Thyroid gland (tissue), 4 donors: ENCODE measurements at regions not wholly inside any gene's neighbourhood (a gene's known extent, or its start where the extent isn't known, plus 50 kb on each side); places are given as distances from the start of the nearest gene placed in this dataset.
A peak's percentile ranks its signal among the peaks of the same experiment; 100 is the strongest.

Experiments used
- DNase-seq, 2 donors: peaks; one replicate each; pipeline ENCODE4 v3.0.0-alpha.2; 2019
- H3K27ac ChIP-seq, 3 donors: fragments of 200-600 bp; sonication (generic); 1 replicate in 2 of 3; 2 replicates in 1 of 3; pipeline ENCODE4 v1.5.1; 2016 to 2019; ENCODE audit warnings: mild to moderate bottlenecking in 1 of 3, moderate library complexity in 1 of 3
- H3K27me3 ChIP-seq: fragments of 200-600 bp; sonication (generic); one replicate; pipeline ENCODE4 v1.5.1; 2019
- H3K36me3 ChIP-seq, 2 donors: fragments of 200-600 bp; sonication (generic); one replicate each; pipeline ENCODE4 v1.5.1; 2016 to 2019
- H3K4me1 ChIP-seq, 2 donors: fragments of 200-600 bp; sonication (generic); one replicate each; pipeline ENCODE4 v1.5.1; 2017 to 2019
- H3K4me3 ChIP-seq, 3 donors: fragments of 200-600 bp; sonication (generic); replicated peaks in 1 of 3; 1 replicate in 2 of 3; 2 replicates in 1 of 3; pipeline ENCODE4 v1.5.1; 2016; ENCODE audit warnings: mild to moderate bottlenecking in 1 of 3
- H3K9me3 ChIP-seq: fragments of 200-600 bp; sonication (generic); one replicate; pipeline ENCODE4 v1.5.1; 2017
- CTCF ChIP-seq, 6 experiments: fragments of 200-600 bp in 3 of 6; fragments of 450-650 bp in 3 of 6; sonication (generic) in 3 of 6; IDR thresholded peaks; one replicate each; pipeline ENCODE4 v1.5.1; 2016 to 2019; ENCODE audit warnings: antibody characterized with exemption in 6 of 6, mild to moderate bottlenecking in 2 of 6, inconsistent platforms in 1 of 6, moderate library complexity in 1 of 6
- POLR2A ChIP-seq, 2 donors: fragments of 450-650 bp; IDR thresholded peaks; one replicate each; pipeline ENCODE4 v1.6.1; 2017; ENCODE audit warnings: antibody characterized with exemption in 2 of 2, mild to moderate bottlenecking in 2 of 2, moderate library complexity in 1 of 2
- WGBS, 2 donors: methylation state at CpG; one replicate each; pipeline ENCODE4 v1.1.5; 2017; 5-methylcytosine and 5-hydroxymethylcytosine counted together
- intact Hi-C: fragments of 100-400 bp; cut with DNase I; formaldehyde crosslinking; loops from one replicate; pipeline ENCODE4 v1.15.1; 2023

- Histone ChIP-seq H3K4me1 (no peaks in the 10 kb centered on the region), H3K4me3 (no peak overlapping the region), H3K27ac (no peak overlapping the region), H3K9me3 (no peaks in the 10 kb centered on the region), H3K36me3 (no peaks in the 10 kb centered on the region), H3K27me3 (no peaks in the 10 kb centered on the region)
- intact Hi-C loops, result no loop called here
- no peak for TF ChIP-seq CTCF (IDR thresholded peaks at IDR 0.05)
- no peak for TF ChIP-seq POLR2A (IDR thresholded peaks at IDR 0.05)
- DNase-seq, result no peak
These were observed 56.0 kb upstream of the CTTNBP2 start for GRCh38 chr7:117929237-117929636.

- H3K9me3 ChIP-seq, result no peaks in the 10 kb centered on the region
- no peak overlapping the region for H3K27ac ChIP-seq
- intact Hi-C loops, result no loop called here
- no peak overlapping the region for H3K4me3 ChIP-seq
- WGBS, 2 donors, result 83 to 85% methylated on average over 5 of the region's 5 CpGs
- H3K4me1 ChIP-seq, result no peaks in the 10 kb centered on the region
- H3K36me3 ChIP-seq, result no peaks in the 10 kb centered on the region
- no peak for DNase-seq
- TF ChIP-seq POLR2A (IDR thresholded peaks at IDR 0.05) (no peak), CTCF (IDR thresholded peaks at IDR 0.05) (peak in 1 of 6 experiments; percentile 5)
- H3K27me3 ChIP-seq, result no peaks in the 10 kb centered on the region
These were observed 58.1 kb upstream of the CTTNBP2 start for GRCh38 chr7:117931314-117931713.

GRCh38 chr7:117937049-117937752 is 64.0 kb upstream of the CTTNBP2 start:
- no peak for DNase-seq
- H3K27ac ChIP-seq, result no peak overlapping the region
- no peak for TF ChIP-seq POLR2A (IDR thresholded peaks at IDR 0.05)
- no peak for TF ChIP-seq CTCF (IDR thresholded peaks at IDR 0.05)
- no peaks in the 10 kb centered on the region for H3K9me3 ChIP-seq
- intact Hi-C loops, result no loop called here
- no peaks in the 10 kb centered on the region for H3K36me3 ChIP-seq
- H3K4me1 ChIP-seq, result no peaks in the 10 kb centered on the region
- WGBS, 2 donors, result 83 to 85% methylated on average over 7 of the region's 7 CpGs
- no peaks in the 10 kb centered on the region for H3K27me3 ChIP-seq
- no peak overlapping the region for H3K4me3 ChIP-seq

- DNase-seq, result no peak
- no peaks in the 10 kb centered on the region for H3K27me3 ChIP-seq
- H3K4me3 ChIP-seq, result no peak overlapping the region
- no peaks in the 10 kb centered on the region for H3K36me3 ChIP-seq
- TF ChIP-seq POLR2A (IDR thresholded peaks at IDR 0.05) (no peak), CTCF (IDR thresholded peaks at IDR 0.05) (no peak)
- no peak overlapping the region for H3K27ac ChIP-seq
- 80 to 89% methylated on average over 2 of the region's 2 CpGs for WGBS, 2 donors
- no peaks in the 10 kb centered on the region for H3K4me1 ChIP-seq
- H3K9me3 ChIP-seq, result no peaks in the 10 kb centered on the region
- intact Hi-C loops, result no loop called here
These were observed 64.7 kb upstream of the CTTNBP2 start for GRCh38 chr7:117937753-117938483.

- 74 to 89% methylated on average over 4 of the region's 4 CpGs for WGBS, 2 donors
- Histone ChIP-seq H3K4me3 (no peak overlapping the region), H3K4me1 (peaks cover under 1 to 2% of the 10 kb centered on the region in 2 donors), H3K27ac (no peak overlapping the region), H3K27me3 (no peaks in the 10 kb centered on the region), H3K36me3 (no peaks in the 10 kb centered on the region), H3K9me3 (no peaks in the 10 kb centered on the region)
- intact Hi-C loops, result no loop called here
- DNase-seq, result no peak
- TF ChIP-seq POLR2A (IDR thresholded peaks at IDR 0.05), result no peak
- TF ChIP-seq CTCF (IDR thresholded peaks at IDR 0.05), result no peak
These were observed 68.0 kb upstream of the CTTNBP2 start for GRCh38 chr7:117941138-117941810.
